Spinal cord (tissue), 9 donors: ENCODE measurements at regions not wholly inside any gene's neighbourhood (a gene's known extent, or its start where the extent isn't known, plus 50 kb on each side); places are given as distances from the start of the nearest gene placed in this dataset.

Experiments used
- DNase-seq, 6 donors: peaks; one replicate each; pipeline versions ENCODE4 v3.0.0 to v3.0.0-alpha.2; 2013 to 2015; ENCODE audit warnings: low spot score in 6 of 6, low read depth in 4 of 6
- H3K27ac ChIP-seq: one replicate; pipeline ENCODE4 v1.5.1; 2013; ENCODE audit warnings: low read depth, low read length, control low read depth
- H3K27me3 ChIP-seq: one replicate; pipeline ENCODE4 v1.6.1; 2013; ENCODE audit warnings: low read length; ENCODE audit not compliant: control insufficient read depth, insufficient read depth
- H3K36me3 ChIP-seq: one replicate; pipeline ENCODE4 v1.6.1; 2013; ENCODE audit warnings: low read length; ENCODE audit not compliant: control insufficient read depth, insufficient read depth
- H3K4me1 ChIP-seq: one replicate; pipeline ENCODE4 v1.6.1; 2013; ENCODE audit warnings: low read length; ENCODE audit not compliant: control insufficient read depth, insufficient read depth
- H3K4me3 ChIP-seq: one replicate; pipeline ENCODE4 v1.5.1; 2013; ENCODE audit warnings: low read depth, low read length, control low read depth
- H3K9me3 ChIP-seq: one replicate; pipeline ENCODE4 v1.6.1; 2013; ENCODE audit warnings: low read length; ENCODE audit not compliant: control insufficient read depth, insufficient read depth
- WGBS: methylation state at CpG from one replicate; pipeline ENCODE4 v1.1.5; 2013; ENCODE audit warnings: missing lambda C conversion rate; ENCODE audit not compliant: insufficient coverage; 5-methylcytosine and 5-hydroxymethylcytosine counted together
- donor health status: healthy.

- H3K36me3 ChIP-seq: no peaks in the 10 kb centered on the region
- no peak for DNase-seq
- no peaks in the 10 kb centered on the region for H3K27me3 ChIP-seq
- H3K4me3 ChIP-seq: no peak overlapping the region
- no peaks in the 10 kb centered on the region for H3K4me1 ChIP-seq
- peaks cover under 1% of the 10 kb centered on the region for H3K9me3 ChIP-seq
- no CpG with 5 or more reads among the region's 1 CpG for WGBS
- H3K27ac ChIP-seq: no peak overlapping the region
Measured at GRCh38 chr2:103338819-103339218, 577.0 kb downstream of the TMEM182 start.

GRCh38 chr2:103346780-103347179, 584.9 kb downstream of the TMEM182 start:
- WGBS: no CpG with 5 or more reads among the region's 4 CpGs
- DNase-seq: no peak
- no peaks in the 10 kb centered on the region for H3K36me3 ChIP-seq
- no peak overlapping the region for H3K27ac ChIP-seq
- H3K4me1 ChIP-seq: no peaks in the 10 kb centered on the region
- H3K27me3 ChIP-seq: no peaks in the 10 kb centered on the region
- H3K9me3 ChIP-seq: peaks cover 3% of the 10 kb centered on the region
- no peak overlapping the region for H3K4me3 ChIP-seq

GRCh38 chr2:103353774-103354173, 591.9 kb downstream of the TMEM182 start:
- no peak for DNase-seq
- Histone ChIP-seq H3K4me3 (no peak overlapping the region), H3K9me3 (no peaks in the 10 kb centered on the region), H3K4me1 (no peaks in the 10 kb centered on the region), H3K27me3 (no peaks in the 10 kb centered on the region), H3K27ac (no peak overlapping the region), H3K36me3 (no peaks in the 10 kb centered on the region)
- WGBS: 87% methylated on average over 8 of the region's 10 CpGs

GRCh38 chr2:103355287-103355686, 593.5 kb downstream of the TMEM182 start:
- H3K4me3 ChIP-seq: no peak overlapping the region
- no peak for DNase-seq
- no peaks in the 10 kb centered on the region for H3K27me3 ChIP-seq
- H3K27ac ChIP-seq: no peak overlapping the region
- no peaks in the 10 kb centered on the region for H3K9me3 ChIP-seq
- no peaks in the 10 kb centered on the region for H3K4me1 ChIP-seq
- 88% methylated on average over 1 of the region's 1 CpG for WGBS
- no peaks in the 10 kb centered on the region for H3K36me3 ChIP-seq

- no peak for DNase-seq
- H3K4me3 ChIP-seq: no peak overlapping the region
- no peak overlapping the region for H3K27ac ChIP-seq
- H3K9me3 ChIP-seq: no peaks in the 10 kb centered on the region
- no peaks in the 10 kb centered on the region for H3K36me3 ChIP-seq
- no peaks in the 10 kb centered on the region for H3K4me1 ChIP-seq
- H3K27me3 ChIP-seq: no peaks in the 10 kb centered on the region
- no CpG with 5 or more reads among the region's 21 CpGs for WGBS
Measured at GRCh38 chr2:103361712-103362111, 599.9 kb downstream of the TMEM182 start.

GRCh38 chr2:103363639-103364038, 601.8 kb downstream of the TMEM182 start:
- DNase-seq: no peak
- Histone ChIP-seq H3K27ac (no peak overlapping the region), H3K4me3 (no peak overlapping the region), H3K9me3 (no peaks in the 10 kb centered on the region), H3K4me1 (no peaks in the 10 kb centered on the region), H3K36me3 (no peaks in the 10 kb centered on the region), H3K27me3 (no peaks in the 10 kb centered on the region)

GRCh38 chr2:103364177-103364576, 602.3 kb downstream of the TMEM182 start:
- DNase-seq: peak in 4 of 6 donors; percentile 1 to 70 (median 34)
- H3K36me3 ChIP-seq: no peaks in the 10 kb centered on the region
- H3K9me3 ChIP-seq: no peaks in the 10 kb centered on the region
- no CpG with 5 or more reads among the region's 4 CpGs for WGBS
- H3K4me1 ChIP-seq: no peaks in the 10 kb centered on the region
- H3K4me3 ChIP-seq: no peak overlapping the region
- H3K27ac ChIP-seq: no peak overlapping the region
- no peaks in the 10 kb centered on the region for H3K27me3 ChIP-seq

GRCh38 chr2:103365071-103365470, 603.2 kb downstream of the TMEM182 start:
- Histone ChIP-seq H3K4me3 (no peak overlapping the region), H3K36me3 (no peaks in the 10 kb centered on the region)
- no CpG with 5 or more reads among the region's 4 CpGs for WGBS

GRCh38 chr2:103367877-103368276, 606.0 kb downstream of the TMEM182 start:
- H3K36me3 ChIP-seq: no peaks in the 10 kb centered on the region
- WGBS: no CpG with 5 or more reads among the region's 4 CpGs

More at GRCh38 chr2:103365071-103365470, 603.2 kb downstream of the TMEM182 start:
- no peak overlapping the region for H3K27ac ChIP-seq
- no peaks in the 10 kb centered on the region for H3K4me1 ChIP-seq
- no peaks in the 10 kb centered on the region for H3K27me3 ChIP-seq
- no peaks in the 10 kb centered on the region for H3K9me3 ChIP-seq
- DNase-seq: no peak

GRCh38 chr2:103383541-103383940, 621.7 kb downstream of the TMEM182 start:
- H3K9me3 ChIP-seq: peaks cover 3% of the 10 kb centered on the region
- 78% methylated on average over 2 of the region's 3 CpGs for WGBS
- no peaks in the 10 kb centered on the region for H3K27me3 ChIP-seq

More at GRCh38 chr2:103367877-103368276, 606.0 kb downstream of the TMEM182 start:
- no peaks in the 10 kb centered on the region for H3K4me1 ChIP-seq
- H3K27me3 ChIP-seq: no peaks in the 10 kb centered on the region
- H3K9me3 ChIP-seq: no peaks in the 10 kb centered on the region
- no peak overlapping the region for H3K4me3 ChIP-seq
- no peak for DNase-seq
- H3K27ac ChIP-seq: no peak overlapping the region

More at GRCh38 chr2:103383541-103383940, 621.7 kb downstream of the TMEM182 start:
- no peaks in the 10 kb centered on the region for H3K36me3 ChIP-seq
- no peaks in the 10 kb centered on the region for H3K4me1 ChIP-seq
- H3K4me3 ChIP-seq: no peak overlapping the region
- no peak overlapping the region for H3K27ac ChIP-seq
- DNase-seq: no peak
